GM18873 (cell line): ENCODE measurements at regions not wholly inside any gene's neighbourhood (a gene's known extent, or its start where the extent isn't known, plus 50 kb on each side); places are given as distances from the start of the nearest gene placed in this dataset.

ENCODE experiments used
- ATAC-seq: cut with Tn5 transposase; IDR thresholded peaks from one replicate; pipeline ENCODE4 v1.9.1; 2021; ENCODE audit warnings: mild to moderate bottlenecking, moderate library complexity, moderate number of reproducible peaks; ENCODE audit not compliant: unreplicated experiment, low FRiP score

DNA sequence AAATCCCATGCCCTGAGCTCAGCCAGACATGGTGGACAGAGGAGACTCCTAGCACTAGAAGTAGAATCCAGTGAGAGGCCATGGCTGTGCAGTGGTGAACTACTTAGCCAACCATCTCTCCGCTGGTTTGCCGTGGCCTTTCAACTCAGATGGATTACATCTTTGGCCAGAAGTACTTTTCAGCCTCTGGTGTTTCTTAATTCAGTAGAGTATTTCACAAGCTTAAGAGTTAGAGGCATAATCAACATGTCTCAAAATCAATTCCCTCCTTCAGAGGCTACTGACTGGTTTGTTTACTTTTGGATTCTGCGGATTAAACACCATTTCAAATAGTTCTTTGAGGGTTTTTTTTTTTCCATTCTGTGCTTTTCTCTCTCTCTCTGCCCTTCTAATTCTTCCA is 91.1 kb upstream of the PGRMC2 start:
- ATAC-seq, result no peak

DNA sequence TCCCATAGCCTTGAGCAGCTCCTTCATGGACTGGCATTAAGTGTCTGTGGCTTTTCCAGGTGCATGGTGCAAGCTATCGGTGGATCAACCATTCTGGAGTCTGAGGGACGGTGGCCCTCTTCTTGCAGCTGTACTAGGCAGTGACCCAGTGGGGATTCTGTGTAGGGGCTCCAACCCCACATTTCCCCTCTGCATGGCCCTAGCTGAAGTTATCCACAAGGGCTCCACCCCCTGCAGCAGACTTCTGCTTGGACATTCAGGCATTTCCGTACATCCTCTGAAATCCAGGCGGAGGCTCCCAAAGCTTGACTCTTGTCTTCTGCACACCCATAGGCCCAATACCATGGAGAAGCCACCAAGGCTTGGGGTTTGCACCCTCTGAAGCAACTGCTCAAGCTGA is 89.3 kb upstream of the PGRMC2 start:
- no peak for ATAC-seq

DNA sequence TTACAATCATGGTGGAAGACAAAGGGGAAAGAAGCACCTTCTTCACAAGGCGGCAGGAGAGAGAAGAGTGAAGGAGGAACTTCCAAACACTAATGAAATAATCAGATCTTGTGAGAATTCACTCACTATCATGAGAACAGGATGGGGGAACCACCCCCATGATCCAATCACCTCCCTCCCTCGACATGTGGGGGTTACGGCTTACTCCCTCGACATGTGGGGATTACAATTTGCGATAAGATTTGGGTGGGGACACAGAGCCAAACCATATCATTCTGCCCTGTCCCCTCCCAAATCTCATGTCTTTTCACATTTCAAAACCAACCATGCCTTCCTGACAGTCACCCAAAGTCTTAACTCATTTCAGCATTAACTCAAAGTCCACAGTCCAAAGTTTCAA is 88.7 kb upstream of the PGRMC2 start:
- ATAC-seq, result no peak

DNA sequence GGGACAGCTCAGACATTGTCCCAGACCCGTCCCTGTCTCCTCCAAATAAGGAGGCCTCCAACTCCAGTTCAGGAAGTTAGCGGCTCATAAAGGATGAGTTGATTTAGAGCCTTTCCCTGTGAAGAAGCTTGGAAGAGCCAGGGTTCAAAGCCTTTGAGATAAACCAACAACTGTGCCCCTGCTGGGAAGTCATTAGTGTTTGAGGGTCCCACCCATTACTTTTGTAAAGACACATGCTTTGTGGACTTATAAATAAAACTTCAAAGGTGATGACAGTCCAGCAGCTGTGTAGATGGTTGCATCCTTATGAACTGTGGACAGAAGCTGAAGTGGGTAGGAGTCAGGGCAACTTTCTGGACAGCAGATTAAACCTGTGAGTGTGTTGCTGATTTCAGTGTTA is 86.0 kb upstream of the PGRMC2 start:
- no peak for ATAC-seq

DNA sequence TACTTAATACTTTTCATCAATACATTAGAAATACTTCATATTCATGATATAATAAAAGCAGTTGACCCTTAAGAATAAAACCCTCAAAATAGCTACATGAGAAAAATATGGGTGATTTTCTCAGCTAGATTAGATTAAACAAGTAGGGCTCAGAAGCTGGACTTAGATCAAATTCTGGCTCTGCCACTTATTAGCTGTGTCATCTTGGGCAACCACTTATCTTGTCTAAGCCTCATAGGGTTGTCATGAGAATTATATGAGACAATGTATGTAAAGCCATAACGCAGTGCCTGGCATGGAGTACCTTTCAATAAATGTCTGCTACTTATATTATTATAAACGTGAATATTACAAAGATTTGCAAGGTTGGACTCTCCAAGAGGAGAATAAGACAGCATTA is 84.3 kb upstream of the PGRMC2 start:
- ATAC-seq, result no peak

DNA sequence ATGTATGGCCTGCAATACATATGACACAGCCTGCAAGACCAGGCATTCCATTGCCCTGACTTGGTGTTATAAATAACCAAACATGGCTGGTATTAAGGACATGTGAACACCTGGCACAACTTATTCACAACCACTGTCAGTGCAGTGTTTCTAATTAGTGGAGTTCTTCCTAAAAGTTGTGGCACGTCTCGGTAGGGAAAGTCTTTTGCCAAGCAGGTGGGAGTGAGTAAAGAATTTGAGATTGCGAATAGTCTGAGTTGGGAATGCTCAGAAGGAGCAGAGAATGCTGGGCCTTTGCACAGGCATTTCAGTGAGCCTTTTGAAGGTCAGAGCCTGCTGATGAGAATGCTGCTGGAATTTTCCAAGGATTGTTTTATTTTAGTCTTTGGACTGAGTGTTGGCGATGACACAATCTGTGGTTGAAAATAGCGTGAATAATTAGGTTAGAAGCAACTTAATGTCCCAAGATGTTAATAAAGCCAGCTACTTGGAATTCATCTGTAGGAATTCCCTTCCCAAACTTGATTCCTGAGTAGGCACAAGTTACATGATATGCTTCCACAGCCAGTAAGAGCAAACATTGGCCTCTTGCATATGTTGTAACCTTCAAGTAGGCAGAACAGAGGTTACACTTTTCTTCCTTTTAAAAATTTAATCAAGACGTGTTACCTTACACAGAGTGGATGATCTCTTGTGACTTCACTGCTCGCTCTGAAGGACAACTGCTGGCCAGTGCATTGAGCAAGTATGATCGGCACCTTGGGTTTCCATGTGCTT is 83.6 kb upstream of the PGRMC2 start:
- ATAC-seq, result no peak

DNA sequence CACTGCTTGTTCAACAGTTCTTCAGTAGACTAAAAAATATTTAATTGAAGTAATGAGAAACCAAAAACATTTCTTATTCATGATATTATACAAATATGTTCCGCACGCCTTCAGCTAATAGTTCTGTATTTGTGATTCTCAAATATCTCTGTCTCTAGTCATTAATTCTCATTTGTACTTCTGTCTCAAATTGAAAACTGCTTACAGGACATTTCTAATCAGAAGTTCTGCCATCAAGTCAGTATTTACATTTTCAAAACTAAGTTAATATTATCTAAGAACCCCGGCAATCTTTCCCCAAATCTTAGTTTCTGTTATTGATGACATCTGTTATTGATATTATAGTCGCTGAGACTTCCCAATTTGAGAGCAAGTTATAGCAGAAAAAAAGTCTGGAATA is 78.6 kb upstream of the PGRMC2 start:
- ATAC-seq, result no peak

DNA sequence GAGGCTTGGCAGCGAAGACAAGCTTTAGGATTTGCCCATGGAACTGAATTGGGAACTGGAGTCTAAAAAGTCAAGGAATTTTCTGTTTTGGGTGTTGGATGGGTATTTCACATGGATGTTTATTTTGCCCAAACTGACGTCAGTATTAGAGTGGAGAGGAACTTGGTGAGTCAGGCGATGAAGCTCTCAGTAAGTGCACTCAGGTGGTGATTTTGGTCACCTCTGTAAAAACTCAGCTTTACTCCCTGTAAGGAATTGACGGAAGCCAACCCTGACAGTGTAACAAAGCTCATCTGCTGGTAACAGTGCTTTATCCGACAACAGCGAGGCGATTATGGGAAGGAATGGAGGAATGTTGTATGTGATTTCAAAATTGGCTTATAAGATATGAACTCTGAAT is 77.0 kb upstream of the PGRMC2 start:
- ATAC-seq, result no peak

DNA sequence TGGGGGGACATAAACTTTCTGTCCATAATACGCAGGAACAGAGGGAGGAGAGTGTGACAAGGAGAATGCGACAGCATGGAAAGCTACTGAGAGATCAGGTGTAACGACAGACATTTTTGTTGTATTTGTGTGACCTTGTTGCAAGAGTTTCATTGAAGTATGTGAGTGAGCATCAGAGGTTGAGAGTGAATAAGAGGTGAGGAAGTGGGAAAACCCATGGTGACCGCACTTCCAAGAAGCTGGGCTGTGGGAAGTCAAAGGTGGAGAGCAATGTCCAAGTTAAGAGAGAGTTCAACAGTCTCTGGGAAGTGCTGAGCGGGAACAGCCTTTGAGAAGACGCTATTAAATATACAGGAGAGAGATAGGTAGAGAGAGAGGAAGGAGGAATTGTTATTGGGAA is 76.4 kb upstream of the PGRMC2 start:
- ATAC-seq, result no peak

DNA sequence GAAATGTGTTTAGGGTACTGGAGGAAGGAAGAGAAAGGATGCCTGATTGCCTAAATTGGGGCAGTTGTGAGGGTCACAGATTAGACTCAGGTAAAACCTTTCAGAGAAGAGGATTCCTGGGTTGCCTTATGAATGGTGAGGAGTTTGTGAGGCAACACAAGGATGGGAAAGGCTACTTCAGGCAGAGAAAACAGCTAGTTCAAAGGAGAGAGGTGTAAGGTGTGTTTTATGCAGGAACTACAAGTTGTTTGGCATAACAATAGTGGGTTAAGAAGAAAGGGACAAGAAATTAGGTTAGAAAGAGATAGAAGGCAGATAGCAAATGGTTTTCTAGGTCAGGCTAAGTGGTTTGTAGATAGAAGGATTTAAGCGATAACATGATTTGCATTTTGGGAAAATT is 75.1 kb upstream of the PGRMC2 start:
- no peak for ATAC-seq

DNA sequence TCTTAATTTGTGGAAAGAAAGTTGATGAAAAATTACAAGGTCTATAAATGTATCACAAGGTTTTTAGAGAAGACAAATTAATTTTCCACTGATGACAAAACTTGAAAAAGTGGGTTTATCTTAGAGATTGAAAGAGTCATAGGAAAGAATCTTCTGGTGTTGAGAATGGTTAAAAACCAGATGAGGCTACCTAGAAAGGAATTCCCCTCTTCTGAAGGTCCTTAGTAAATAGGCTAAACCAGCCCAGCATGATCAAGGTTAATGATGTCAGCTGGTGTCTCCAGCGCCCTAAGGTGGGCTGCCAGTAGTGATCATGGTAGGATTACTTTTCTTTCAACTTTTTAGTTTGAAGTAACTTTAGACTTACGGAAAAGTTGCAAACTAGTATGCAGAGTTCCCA is 71.8 kb upstream of the PGRMC2 start:
- no peak for ATAC-seq

DNA sequence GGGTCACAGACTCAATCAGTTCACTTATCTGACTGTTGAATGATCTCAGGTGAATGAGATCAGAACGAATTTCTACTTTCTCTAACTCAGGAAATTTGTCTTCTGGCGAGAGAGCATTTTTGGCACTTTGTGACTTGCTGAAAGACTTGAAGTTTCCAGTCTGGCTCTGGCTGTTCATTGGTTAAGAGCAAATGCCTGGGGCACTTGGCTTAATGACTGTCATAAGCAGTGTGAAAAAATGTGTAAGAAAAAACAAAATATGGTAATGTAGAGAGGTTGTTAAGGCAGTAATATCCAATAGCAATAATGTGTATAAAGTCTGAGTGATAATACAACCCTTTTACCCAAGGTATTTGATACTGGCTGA is 71.3 kb upstream of the PGRMC2 start:
- no peak for ATAC-seq

DNA sequence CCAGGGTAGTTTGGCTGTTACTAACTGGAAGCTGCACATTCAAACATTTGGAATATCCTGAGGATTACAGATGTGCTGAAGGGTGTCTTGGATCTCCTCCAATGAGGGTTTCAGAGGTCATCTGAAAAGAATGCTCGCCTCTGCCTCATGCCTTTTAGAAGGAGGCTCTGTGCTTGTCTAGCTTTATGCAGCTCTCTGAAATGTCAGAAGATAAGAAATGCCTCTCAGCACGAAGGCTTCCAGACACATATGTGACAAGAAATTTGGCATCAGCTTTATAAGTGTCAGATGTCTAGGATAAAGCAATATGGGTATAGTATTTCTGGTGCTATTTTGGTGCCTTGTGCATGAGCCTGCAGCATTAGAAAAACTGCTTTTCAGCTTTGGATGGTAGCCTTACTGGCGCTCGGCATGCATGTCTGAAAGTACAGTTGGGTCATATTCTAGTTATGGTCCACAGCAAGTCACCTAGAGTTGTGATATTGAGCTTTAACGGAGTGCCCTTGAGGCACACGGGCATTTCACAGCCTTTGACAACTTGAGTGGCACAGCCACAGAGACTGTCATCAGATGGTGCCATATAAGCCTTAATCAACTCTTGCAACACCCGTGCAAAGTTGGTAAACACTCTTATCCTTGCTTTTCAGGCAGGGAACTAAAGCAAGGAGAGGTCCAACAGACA is 70.8 kb upstream of the PGRMC2 start:
- ATAC-seq, result no peak

DNA sequence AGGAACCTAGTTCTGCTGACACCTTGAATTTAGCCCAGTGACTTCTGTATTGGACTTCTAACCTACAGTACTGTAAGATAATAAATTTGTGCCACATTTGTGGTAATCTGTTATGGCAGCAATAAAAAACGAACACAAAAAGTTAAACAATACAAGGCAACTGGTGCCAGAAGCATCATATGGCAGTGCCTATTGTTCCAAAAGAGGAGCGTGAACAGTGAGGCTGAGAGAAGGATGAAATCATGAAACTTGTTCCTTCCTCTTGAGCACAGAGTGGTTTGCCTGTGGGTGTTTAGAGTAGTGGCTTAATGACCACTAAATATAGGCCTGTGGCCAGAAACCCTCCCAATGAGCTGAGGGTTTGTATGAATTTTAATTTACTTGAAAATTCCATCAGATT is 69.7 kb upstream of the PGRMC2 start:
- ATAC-seq, result no peak

DNA sequence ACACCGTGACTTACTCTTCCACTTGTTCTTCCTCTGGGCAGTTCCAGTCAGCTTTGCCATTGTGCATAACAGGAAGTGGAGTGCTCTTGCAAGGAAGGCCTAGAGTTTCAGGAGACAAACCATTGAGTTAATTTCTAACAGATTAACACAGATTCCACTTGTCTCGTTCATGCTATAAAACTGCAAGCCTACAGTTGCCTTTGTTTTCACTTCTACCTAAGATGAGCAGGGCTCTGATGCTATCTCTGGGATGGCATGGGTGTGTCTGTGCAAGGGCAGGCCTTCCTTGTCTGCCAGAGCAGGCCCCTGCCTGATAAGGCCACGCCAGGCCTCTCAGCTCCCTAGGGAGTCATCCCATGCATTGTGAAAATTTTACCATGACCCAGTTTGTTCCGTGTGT is 67.7 kb upstream of the PGRMC2 start:
- ATAC-seq, result peak; percentile 76

DNA sequence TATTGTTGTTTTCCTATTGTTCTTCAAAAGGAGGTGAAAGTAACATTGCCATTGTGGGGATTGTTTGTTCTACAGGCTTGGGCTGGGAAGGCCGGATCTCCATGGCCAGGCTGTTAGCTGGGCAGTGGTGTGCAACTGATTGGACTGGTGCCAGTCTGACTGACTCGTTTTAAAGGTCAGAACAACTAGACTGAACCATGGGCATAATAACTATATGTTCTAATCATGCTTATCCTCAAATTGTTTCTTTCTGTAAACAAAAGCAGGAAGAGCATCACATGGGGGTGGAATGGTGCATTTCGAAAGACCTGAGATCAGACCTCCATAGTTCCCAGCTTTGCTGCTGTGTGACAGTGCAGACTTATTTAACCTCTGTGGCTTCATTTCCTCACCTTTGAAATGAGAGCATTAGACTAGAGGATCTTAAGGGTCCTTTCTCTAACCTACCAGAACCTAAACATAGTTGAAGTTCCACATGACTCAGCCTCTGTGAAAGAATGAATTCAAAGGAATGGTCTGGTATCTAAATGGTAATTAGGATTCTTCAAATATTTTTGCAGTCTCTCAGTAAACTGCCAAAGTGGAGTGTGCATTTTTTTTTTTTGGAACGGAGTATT is 66.7 kb upstream of the PGRMC2 start:
- ATAC-seq, result no peak

DNA sequence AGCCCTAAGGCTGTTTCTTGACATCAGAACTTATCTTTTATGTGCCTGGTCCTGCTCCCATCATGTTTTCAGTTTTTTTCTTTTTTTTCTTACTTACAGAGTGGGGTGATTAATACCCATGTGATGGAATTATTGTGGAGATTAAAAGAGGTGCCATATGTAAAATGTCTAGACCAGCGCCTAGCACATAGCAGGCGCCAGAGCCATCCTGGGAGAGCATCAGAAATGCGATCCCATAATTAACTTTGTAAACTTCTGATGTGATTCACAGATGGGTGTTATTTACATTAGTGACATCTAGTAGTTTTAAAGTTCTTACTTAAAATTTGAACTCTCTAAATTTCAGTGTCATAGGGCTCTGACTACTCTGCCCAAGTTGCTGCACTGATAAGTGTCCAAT is 66.2 kb upstream of the PGRMC2 start:
- ATAC-seq, result no peak

DNA sequence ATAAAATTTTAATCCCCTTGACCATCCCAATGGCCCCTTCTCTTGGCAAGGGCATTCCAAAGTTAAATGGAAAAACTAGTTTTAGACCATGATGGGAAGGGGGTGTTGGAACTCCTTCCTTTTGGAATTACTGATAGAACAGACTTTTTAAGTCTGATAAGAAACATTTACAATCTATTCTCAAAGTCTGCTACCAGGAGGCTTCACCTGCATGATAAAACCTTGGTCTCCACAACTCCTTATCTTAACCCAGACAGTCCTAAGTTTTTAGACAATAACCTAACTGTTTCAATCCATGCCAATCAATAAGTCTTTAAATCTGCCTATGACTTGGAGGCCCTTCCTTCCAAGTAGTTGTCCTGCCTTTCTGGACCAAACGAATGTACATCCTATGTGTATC is 63.9 kb upstream of the PGRMC2 start:
- ATAC-seq, result no peak

DNA sequence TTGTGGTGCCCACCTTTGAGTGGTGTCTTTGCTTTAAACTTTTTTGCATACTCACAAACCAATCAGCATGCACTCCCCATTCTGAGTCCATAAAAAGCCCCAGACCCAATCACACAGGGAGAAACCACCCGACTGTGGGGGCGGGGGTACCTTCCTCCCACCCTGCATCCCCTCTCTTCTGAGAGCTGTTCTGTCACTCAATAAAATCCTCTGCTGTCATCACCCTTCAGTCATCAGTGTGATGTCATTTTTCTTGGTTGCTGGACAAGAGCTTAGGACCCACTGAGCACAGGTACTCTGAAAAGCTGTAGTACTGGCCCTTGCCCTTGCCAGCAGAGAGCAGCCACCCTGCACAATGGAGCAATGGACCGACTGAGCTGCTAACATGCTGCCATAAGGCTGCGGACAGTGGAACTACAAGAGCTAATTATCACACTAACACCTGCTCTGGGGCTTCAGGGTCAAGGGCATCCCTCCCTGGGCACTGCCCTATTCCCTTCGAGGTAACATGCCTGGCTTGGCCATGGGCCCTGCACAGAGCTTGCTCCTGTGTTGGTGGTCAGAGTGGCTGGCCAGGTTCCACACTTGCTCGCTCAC is 62.9 kb upstream of the PGRMC2 start:
- no peak for ATAC-seq

DNA sequence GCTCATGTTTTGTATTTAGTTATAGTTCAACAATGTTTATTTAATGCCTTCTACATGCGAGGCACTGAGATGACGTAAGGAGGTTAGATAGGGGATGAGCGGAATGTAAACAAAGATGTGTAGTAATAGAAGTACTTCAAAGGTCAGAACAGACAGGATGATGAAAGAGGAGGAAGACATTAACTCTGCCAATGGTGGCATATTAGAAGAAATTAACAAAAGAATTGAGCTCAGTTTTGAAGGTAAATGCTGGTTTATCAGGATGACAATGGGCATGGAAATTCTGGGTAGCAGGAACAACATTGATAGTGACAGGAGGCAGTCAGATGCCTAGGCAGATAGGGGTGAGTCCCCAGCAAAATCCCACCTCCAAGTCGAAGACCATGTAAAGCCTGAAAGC is 62.3 kb upstream of the PGRMC2 start:
- no peak for ATAC-seq

DNA sequence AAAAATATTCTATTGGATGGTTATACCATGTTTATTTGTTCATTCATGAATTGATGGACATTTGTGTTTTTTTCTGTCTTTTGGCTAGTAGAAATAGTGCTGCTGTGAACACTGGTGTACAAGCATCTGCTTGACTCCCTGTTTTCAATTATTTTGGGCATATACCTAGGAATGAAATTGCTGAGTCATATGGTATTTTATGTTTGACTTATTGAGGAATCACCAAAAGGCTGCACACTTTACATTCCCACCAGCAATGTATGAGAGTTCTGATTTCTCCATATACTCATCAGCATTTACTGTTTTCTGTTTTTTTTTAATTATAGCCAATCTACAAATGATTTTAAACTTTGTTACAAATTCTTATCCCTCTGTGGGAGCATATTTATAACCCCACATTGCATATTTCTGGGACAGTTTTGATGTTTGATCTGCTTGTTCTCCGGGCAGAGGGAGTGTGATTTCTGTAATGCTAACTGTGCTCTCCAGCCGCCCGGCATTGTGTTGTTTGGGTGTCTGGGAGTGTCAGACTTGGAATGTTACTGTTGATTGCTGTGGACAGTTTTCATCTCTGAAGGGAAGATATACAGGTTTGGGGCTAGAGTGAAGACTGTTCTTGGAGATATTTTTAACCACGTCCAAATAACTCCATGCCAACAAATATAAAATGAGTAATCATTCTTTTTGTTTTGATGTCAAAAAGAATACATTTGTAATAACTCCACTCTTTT is 60.5 kb upstream of the PGRMC2 start:
- ATAC-seq, result no peak
